WTC11 (cell line): ENCODE measurements at regions not wholly inside any gene's neighbourhood (a gene's known extent, or its start where the extent isn't known, plus 50 kb on each side); places are given as distances from the start of the nearest gene placed in this dataset.

Experiments used
- ATAC-seq: fragments of 200-7000 bp; cut with Tn5 transposase; 2 replicates; pipeline ENCODE4 v1.10.0; 2021; ENCODE audit warnings: mild to moderate bottlenecking, moderate library complexity
- CTCF ChIA-PET: fragments of 300-600 bp; sonication (Branson Sonifier 250); formaldehyde crosslinking; loops from one replicate; lab custom pipeline; 2021; ENCODE audit warnings: antibody characterized with exemption; lab: Charles Lee
- POLR2A ChIA-PET: fragments of 350-600 bp; sonication (Branson Sonifier 250); formaldehyde crosslinking; loops from one replicate; lab custom pipeline; 2021; ENCODE audit warnings: antibody characterized with exemption; lab: Charles Lee
- DNase-seq: peaks from one replicate; pipeline ENCODE4 v3.0.0; 2021; ENCODE audit warnings: low spot score
- H3K27ac Mint-ChIP-seq: 2 replicates; pipeline ENCODE4 v1.8.0; 2021; ENCODE audit warnings: mixed read lengths
- H3K27me3 Mint-ChIP-seq: 2 replicates; pipeline ENCODE4 v1.8.0; 2021; ENCODE audit warnings: low read depth, mild to moderate bottlenecking, moderate library complexity, mixed read lengths
- H3K36me3 Mint-ChIP-seq: 2 replicates; pipeline ENCODE4 v1.8.0; 2021; ENCODE audit warnings: mixed read lengths
- H3K4me1 Mint-ChIP-seq: 2 replicates; pipeline ENCODE4 v1.8.0; 2022; ENCODE audit warnings: mixed read lengths
- H3K4me3 Mint-ChIP-seq: 2 replicates; pipeline ENCODE4 v1.8.0; 2021; ENCODE audit warnings: mild to moderate bottlenecking, moderate library complexity, mixed read lengths
- H3K9me3 Mint-ChIP-seq: 2 replicates; pipeline ENCODE4 v1.8.0; 2021; ENCODE audit warnings: mixed read lengths
- ATF3 ChIP-seq: sonication (generic); formaldehyde crosslinking; conservative IDR thresholded peaks from 2 replicates; pipeline ENCODE4 v1.8.1; 2022; ENCODE audit warnings: mild to moderate bottlenecking, missing genetic modification reagents
- IRF1 ChIP-seq: sonication (generic); formaldehyde crosslinking; IDR thresholded peaks from 2 replicates; pipeline ENCODE4 v1.8.0; 2023; ENCODE audit warnings: missing genetic modification reagents
- MAX ChIP-seq: sonication (generic); formaldehyde crosslinking; IDR thresholded peaks from 2 replicates; pipeline ENCODE4 v1.8.0; 2022; ENCODE audit warnings: mild to moderate bottlenecking, missing genetic modification reagents
- SMAD4 ChIP-seq: sonication (generic); formaldehyde crosslinking; IDR thresholded peaks from 2 replicates; pipeline ENCODE4 v1.8.0; 2022; ENCODE audit warnings: mild to moderate bottlenecking, missing genetic modification reagents
- TCF7 ChIP-seq: sonication (generic); formaldehyde crosslinking; IDR thresholded peaks from 2 replicates; pipeline ENCODE4 v1.8.0; 2022; ENCODE audit warnings: mild to moderate bottlenecking, low read depth, missing genetic modification reagents, moderate library complexity
- ZNF425 ChIP-seq: fragments of 250-450 bp; sonication (Bioruptor Pico); conservative IDR thresholded peaks from 2 replicates; pipeline ENCODE4 v1.9.0; 2021; ENCODE audit warnings: mild to moderate bottlenecking
- ZNF671 ChIP-seq: fragments of 250-450 bp; sonication (Bioruptor Pico); IDR thresholded peaks from 2 replicates; pipeline ENCODE4 v1.8.0; 2021; ENCODE audit warnings: mild to moderate bottlenecking
- TF ChIP-seq, protein P1 (sequence below): sonication (generic); formaldehyde crosslinking; IDR thresholded peaks from 2 replicates; pipeline ENCODE4 v1.8.0; 2023; ENCODE audit warnings: missing genetic modification reagents, mild to moderate bottlenecking, borderline replicate concordance
- TF ChIP-seq, protein P2 (sequence below): sonication (generic); formaldehyde crosslinking; IDR thresholded peaks from 2 replicates; pipeline ENCODE4 v1.8.1; 2023; ENCODE audit warnings: mild to moderate bottlenecking, missing genetic modification reagents, moderate library complexity
- TF ChIP-seq, protein P3 (sequence below): sonication (generic); formaldehyde crosslinking; IDR thresholded peaks from 2 replicates; pipeline ENCODE4 v1.8.1; 2023; ENCODE audit warnings: mild to moderate bottlenecking, missing genetic modification reagents
- TF ChIP-seq, protein P4 (sequence below): fragments of 250-450 bp; sonication (Bioruptor Pico); IDR thresholded peaks from 2 replicates; pipeline ENCODE4 v1.8.0; 2021; ENCODE audit warnings: mild to moderate bottlenecking
- TF ChIP-seq, protein P5 (sequence below): sonication (generic); formaldehyde crosslinking; IDR thresholded peaks from 2 replicates; pipeline ENCODE4 v1.8.1; 2023; ENCODE audit warnings: mild to moderate bottlenecking, missing genetic modification reagents

DNA sequence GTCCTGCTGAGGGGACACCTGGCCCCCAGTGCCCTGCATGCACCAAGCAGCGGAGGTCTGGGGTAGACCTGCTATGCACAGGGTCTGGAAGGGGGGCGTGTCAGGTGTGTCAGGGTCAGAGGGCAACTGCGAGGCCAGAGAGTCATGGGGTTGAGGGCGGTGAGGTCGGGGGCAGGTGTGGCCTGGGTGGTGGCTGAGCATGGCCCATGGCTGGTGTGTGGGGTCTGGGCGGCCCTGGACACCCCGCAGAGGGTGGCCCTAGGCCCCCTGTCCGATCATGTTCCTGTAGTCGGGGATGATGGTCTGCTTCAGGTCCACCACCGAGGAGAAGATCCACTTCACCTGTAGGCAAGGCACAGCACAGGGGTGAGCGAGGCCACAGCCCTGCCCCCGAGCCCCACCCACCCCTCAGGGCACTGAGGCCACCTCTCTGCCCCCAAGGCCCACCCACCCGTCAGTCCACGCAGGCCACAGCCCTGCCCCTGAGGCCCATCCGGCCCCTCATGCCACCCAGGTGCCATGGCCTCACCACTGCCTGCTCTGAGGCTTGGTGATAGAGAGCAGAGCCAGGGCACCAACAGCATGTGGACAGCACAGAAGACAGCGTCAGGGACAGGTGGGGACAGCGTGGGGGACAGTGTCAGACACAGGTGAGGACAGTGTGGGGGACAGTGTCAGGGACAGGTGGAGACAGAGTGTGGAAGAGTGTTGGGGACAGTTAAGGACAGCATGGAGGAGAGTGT is 211.3 kb downstream of the TMEM121 start:
- peaks cover 30% of the 10 kb centered on the region for H3K36me3 Mint-ChIP-seq
- no peak overlapping the region for H3K4me3 Mint-ChIP-seq
- H3K4me1 Mint-ChIP-seq: no peaks in the 10 kb centered on the region
- ATAC-seq: no peak
- no peak for TF ChIP-seq MAX (CRISPR knock-in tag)
- no peak for TF ChIP-seq IRF1 (CRISPR knock-in tag)
- TF ChIP-seq ZNF671 (CRISPR knock-in tag): no peak
- TF ChIP-seq SMAD4 (CRISPR knock-in tag): no peak
- TF ChIP-seq, all 79 proteins: peak for 0
- ChIA-PET CTCF (no interaction called here), POLR2A (no interaction called here)
- H3K27ac Mint-ChIP-seq: no peak overlapping the region
- H3K9me3 Mint-ChIP-seq: peaks cover 19% of the 10 kb centered on the region
- no peaks in the 10 kb centered on the region for H3K27me3 Mint-ChIP-seq
- DNase-seq: no peak

- Mint-ChIP-seq H3K36me3 (peaks cover 21% of the 10 kb centered on the region), H3K27ac (no peak overlapping the region), H3K9me3 (peaks cover 9% of the 10 kb centered on the region)
- TF ChIP-seq, protein P1, sequence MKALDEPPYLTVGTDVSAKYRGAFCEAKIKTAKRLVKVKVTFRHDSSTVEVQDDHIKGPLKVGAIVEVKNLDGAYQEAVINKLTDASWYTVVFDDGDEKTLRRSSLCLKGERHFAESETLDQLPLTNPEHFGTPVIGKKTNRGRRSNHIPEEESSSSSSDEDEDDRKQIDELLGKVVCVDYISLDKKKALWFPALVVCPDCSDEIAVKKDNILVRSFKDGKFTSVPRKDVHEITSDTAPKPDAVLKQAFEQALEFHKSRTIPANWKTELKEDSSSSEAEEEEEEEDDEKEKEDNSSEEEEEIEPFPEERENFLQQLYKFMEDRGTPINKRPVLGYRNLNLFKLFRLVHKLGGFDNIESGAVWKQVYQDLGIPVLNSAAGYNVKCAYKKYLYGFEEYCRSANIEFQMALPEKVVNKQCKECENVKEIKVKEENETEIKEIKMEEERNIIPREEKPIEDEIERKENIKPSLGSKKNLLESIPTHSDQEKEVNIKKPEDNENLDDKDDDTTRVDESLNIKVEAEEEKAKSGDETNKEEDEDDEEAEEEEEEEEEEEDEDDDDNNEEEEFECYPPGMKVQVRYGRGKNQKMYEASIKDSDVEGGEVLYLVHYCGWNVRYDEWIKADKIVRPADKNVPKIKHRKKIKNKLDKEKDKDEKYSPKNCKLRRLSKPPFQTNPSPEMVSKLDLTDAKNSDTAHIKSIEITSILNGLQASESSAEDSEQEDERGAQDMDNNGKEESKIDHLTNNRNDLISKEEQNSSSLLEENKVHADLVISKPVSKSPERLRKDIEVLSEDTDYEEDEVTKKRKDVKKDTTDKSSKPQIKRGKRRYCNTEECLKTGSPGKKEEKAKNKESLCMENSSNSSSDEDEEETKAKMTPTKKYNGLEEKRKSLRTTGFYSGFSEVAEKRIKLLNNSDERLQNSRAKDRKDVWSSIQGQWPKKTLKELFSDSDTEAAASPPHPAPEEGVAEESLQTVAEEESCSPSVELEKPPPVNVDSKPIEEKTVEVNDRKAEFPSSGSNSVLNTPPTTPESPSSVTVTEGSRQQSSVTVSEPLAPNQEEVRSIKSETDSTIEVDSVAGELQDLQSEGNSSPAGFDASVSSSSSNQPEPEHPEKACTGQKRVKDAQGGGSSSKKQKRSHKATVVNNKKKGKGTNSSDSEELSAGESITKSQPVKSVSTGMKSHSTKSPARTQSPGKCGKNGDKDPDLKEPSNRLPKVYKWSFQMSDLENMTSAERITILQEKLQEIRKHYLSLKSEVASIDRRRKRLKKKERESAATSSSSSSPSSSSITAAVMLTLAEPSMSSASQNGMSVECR (CRISPR knock-in tag): no peak
- TF ChIP-seq ZNF425 (CRISPR knock-in tag): no peak
- no peak for TF ChIP-seq TCF7
- TF ChIP-seq, protein P2, sequence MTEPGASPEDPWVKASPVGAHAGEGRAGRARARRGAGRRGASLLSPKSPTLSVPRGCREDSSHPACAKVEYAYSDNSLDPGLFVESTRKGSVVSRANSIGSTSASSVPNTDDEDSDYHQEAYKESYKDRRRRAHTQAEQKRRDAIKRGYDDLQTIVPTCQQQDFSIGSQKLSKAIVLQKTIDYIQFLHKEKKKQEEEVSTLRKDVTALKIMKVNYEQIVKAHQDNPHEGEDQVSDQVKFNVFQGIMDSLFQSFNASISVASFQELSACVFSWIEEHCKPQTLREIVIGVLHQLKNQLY (CRISPR knock-in tag): no peak
- TF ChIP-seq, protein P3, sequence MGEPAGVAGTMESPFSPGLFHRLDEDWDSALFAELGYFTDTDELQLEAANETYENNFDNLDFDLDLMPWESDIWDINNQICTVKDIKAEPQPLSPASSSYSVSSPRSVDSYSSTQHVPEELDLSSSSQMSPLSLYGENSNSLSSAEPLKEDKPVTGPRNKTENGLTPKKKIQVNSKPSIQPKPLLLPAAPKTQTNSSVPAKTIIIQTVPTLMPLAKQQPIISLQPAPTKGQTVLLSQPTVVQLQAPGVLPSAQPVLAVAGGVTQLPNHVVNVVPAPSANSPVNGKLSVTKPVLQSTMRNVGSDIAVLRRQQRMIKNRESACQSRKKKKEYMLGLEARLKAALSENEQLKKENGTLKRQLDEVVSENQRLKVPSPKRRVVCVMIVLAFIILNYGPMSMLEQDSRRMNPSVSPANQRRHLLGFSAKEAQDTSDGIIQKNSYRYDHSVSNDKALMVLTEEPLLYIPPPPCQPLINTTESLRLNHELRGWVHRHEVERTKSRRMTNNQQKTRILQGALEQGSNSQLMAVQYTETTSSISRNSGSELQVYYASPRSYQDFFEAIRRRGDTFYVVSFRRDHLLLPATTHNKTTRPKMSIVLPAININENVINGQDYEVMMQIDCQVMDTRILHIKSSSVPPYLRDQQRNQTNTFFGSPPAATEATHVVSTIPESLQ (CRISPR knock-in tag): no peak
- TF ChIP-seq, protein P4, sequence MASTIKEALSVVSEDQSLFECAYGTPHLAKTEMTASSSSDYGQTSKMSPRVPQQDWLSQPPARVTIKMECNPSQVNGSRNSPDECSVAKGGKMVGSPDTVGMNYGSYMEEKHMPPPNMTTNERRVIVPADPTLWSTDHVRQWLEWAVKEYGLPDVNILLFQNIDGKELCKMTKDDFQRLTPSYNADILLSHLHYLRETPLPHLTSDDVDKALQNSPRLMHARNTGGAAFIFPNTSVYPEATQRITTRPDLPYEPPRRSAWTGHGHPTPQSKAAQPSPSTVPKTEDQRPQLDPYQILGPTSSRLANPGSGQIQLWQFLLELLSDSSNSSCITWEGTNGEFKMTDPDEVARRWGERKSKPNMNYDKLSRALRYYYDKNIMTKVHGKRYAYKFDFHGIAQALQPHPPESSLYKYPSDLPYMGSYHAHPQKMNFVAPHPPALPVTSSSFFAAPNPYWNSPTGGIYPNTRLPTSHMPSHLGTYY (CRISPR knock-in tag): no peak
- TF ChIP-seq ATF3 (CRISPR knock-in tag): no peak
- TF ChIP-seq, protein P5, sequence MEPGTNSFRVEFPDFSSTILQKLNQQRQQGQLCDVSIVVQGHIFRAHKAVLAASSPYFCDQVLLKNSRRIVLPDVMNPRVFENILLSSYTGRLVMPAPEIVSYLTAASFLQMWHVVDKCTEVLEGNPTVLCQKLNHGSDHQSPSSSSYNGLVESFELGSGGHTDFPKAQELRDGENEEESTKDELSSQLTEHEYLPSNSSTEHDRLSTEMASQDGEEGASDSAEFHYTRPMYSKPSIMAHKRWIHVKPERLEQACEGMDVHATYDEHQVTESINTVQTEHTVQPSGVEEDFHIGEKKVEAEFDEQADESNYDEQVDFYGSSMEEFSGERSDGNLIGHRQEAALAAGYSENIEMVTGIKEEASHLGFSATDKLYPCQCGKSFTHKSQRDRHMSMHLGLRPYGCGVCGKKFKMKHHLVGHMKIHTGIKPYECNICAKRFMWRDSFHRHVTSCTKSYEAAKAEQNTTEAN (CRISPR knock-in tag): no peak
- TF ChIP-seq, all 79 proteins: peak for 0
- H3K4me1 Mint-ChIP-seq: no peaks in the 10 kb centered on the region
- CTCF ChIA-PET: no interaction called here
- ATAC-seq: no peak
- POLR2A ChIA-PET: no interaction called here
- DNase-seq: no peak
- no peaks in the 10 kb centered on the region for H3K27me3 Mint-ChIP-seq
- H3K4me3 Mint-ChIP-seq: no peak overlapping the region
Observed at GRCh38 chr14:105738638-105739037, 212.3 kb downstream of the TMEM121 start.
